Heart left ventricle (tissue), 13 donors: ENCODE measurements at regions not wholly inside any gene's neighbourhood (a gene's known extent, or its start where the extent isn't known, plus 50 kb on each side); places are given as distances from the start of the nearest gene placed in this dataset.

Experiments
- CTCF ChIP-seq, 12 donors: fragments of 200-600 bp; sonication (generic) in 4 of 12; IDR thresholded peaks; one replicate each; pipeline versions ENCODE4 v1.5.0 to v1.8.0; 2018 to 2022; ENCODE audit warnings: antibody characterized with exemption in 12 of 12, mild to moderate bottlenecking in 5 of 12
- POLR2A ChIP-seq, 2 donors: fragments of 450-650 bp; IDR thresholded peaks; one replicate each; pipeline ENCODE4 v1.6.1; 2017; ENCODE audit warnings: antibody characterized with exemption in 2 of 2, mild to moderate bottlenecking in 2 of 2, moderate library complexity in 2 of 2
- donor health status: ischemic (EF 13 %, LVEDD 7.1; RV severe dilation, severe dysfunction).
- donor health status: DM: no; HTN: yes; CAD: no.
- donor health status: DM: no; HTN: no; CAD: no.
- donor health status: ischemic (EF 25% LVEDD 6.9; RV normal size, moderate dysfunction).
- donor health status: ischemic (EF 25% LVEDD 5.7; RV mildly dilated, moderate dysfunction).
- donor health status: ischemic (EF 35%, LVEDD 5.7; RV mildly dilated, moderate dysfunction).
- donor health status: nonischemic (EF 11% LVEDD 7.7; RV severe dilation, severe dysfunction).
- donor health status: DM: yes; HTN: yes; CAD: no.
- donor health status: PGD.
- donor health status: ischemic (EF 29% LVEDD 5.4; RV normal size, mild dysfunction).
- donor health status: nonischemic (EF 23%, LVEDD 6.1; RV moderate dilation, normal function).

- no peak for TF ChIP-seq CTCF (IDR thresholded peaks at IDR 0.05)
- TF ChIP-seq POLR2A (IDR thresholded peaks at IDR 0.05), result no peak
Measured at GRCh38 chr18:46289931-46290330, 185.7 kb downstream of the HAUS1 start.
